ENCODE measurements at regions not wholly inside any gene's neighbourhood (a gene's known extent, or its start where the extent isn't known, plus 50 kb on each side); places are given as distances from the start of the nearest gene placed in this dataset.

GRCh38 chr7:67817481-67817880, 820.8 kb downstream of the TYW1 start:
- TF ChIP-seq, protein P1, sequence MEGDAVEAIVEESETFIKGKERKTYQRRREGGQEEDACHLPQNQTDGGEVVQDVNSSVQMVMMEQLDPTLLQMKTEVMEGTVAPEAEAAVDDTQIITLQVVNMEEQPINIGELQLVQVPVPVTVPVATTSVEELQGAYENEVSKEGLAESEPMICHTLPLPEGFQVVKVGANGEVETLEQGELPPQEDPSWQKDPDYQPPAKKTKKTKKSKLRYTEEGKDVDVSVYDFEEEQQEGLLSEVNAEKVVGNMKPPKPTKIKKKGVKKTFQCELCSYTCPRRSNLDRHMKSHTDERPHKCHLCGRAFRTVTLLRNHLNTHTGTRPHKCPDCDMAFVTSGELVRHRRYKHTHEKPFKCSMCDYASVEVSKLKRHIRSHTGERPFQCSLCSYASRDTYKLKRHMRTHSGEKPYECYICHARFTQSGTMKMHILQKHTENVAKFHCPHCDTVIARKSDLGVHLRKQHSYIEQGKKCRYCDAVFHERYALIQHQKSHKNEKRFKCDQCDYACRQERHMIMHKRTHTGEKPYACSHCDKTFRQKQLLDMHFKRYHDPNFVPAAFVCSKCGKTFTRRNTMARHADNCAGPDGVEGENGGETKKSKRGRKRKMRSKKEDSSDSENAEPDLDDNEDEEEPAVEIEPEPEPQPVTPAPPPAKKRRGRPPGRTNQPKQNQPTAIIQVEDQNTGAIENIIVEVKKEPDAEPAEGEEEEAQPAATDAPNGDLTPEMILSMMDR (IDR thresholded peaks at IDR 0.05): no peak
- no peak for TF ChIP-seq POLR2A (IDR thresholded peaks at IDR 0.05; ENCODE audit: low read depth)

All from esophagus muscularis mucosa (tissue), 3 donors.